Upper lobe of left lung (tissue), 6 donors: ENCODE measurements at regions not wholly inside any gene's neighbourhood (a gene's known extent, or its start where the extent isn't known, plus 50 kb on each side); places are given as distances from the start of the nearest gene placed in this dataset.

Source experiments
- ATAC-seq, 2 donors: fragments of 200-7000 bp; cut with Tn5 transposase; one replicate each; pipeline ENCODE4 v1.9.1; 2022; ENCODE audit warnings: mild to moderate bottlenecking in 2 of 2, moderate library complexity in 2 of 2; ENCODE audit not compliant: low FRiP score in 2 of 2
- DNase-seq, 2 donors: peaks; one replicate each; pipeline ENCODE4 v3.0.0-alpha.2; 2019 to 2020
- H3K27ac ChIP-seq, 4 donors: fragments of 200-600 bp; sonication (generic); one replicate each; pipeline ENCODE4 v1.5.1; 2016 to 2019
- H3K27me3 ChIP-seq, 4 donors: fragments of 200-600 bp; sonication (generic); one replicate each; pipeline ENCODE4 v1.5.1; 2017 to 2019
- H3K36me3 ChIP-seq, 4 donors: fragments of 200-600 bp; sonication (generic); one replicate each; pipeline ENCODE4 v1.5.1; 2016 to 2019
- H3K4me1 ChIP-seq, 4 donors: fragments of 200-600 bp; sonication (generic); one replicate each; pipeline ENCODE4 v1.5.1; 2018 to 2019
- H3K4me3 ChIP-seq, 4 donors: fragments of 200-600 bp; sonication (generic); one replicate each; pipeline ENCODE4 v1.5.1; 2017 to 2019; ENCODE audit warnings: mild to moderate bottlenecking in 2 of 4, moderate library complexity in 1 of 4
- H3K9me3 ChIP-seq, 4 donors: fragments of 200-600 bp; sonication (generic); one replicate each; pipeline ENCODE4 v1.5.1; 2018 to 2019
- CTCF ChIP-seq, 6 experiments: fragments of 450-650 bp in 4 of 6; fragments of 200-600 bp in 2 of 6; sonication (generic) in 2 of 6; IDR thresholded peaks; one replicate each; pipeline ENCODE4 v1.5.1; 2016 to 2019; ENCODE audit warnings: antibody characterized with exemption in 6 of 6
- EP300 ChIP-seq, 4 donors: sonication (generic); formaldehyde crosslinking; IDR thresholded peaks; one replicate each; pipeline ENCODE4 v1.5.1; 2017; ENCODE audit warnings: antibody characterized with exemption in 4 of 4, control low read depth in 2 of 4
- POLR2A ChIP-seq, 4 donors: fragments of 450-650 bp; IDR thresholded peaks; one replicate each; pipeline ENCODE4 v1.5.1; 2016 to 2017; ENCODE audit warnings: antibody characterized with exemption in 4 of 4, mild to moderate bottlenecking in 2 of 4
- POLR2AphosphoS5 ChIP-seq, 2 donors: sonication (generic); formaldehyde crosslinking; IDR thresholded peaks; one replicate each; pipeline ENCODE4 v1.5.1; 2017; ENCODE audit warnings: antibody characterized with exemption in 2 of 2
- WGBS, 2 donors: methylation state at CpG; one replicate each; pipeline ENCODE4 v1.1.5; 2017 to 2018; 5-methylcytosine and 5-hydroxymethylcytosine counted together
- donor health status: DM: no; HTN: no; CAD: no; lungs with moderate emphysema.
- donor health status: DM: no; HTN: yes; CAD: no; lungs with severe emphysema.

- Histone ChIP-seq H3K4me3 (no peak overlapping the region), H3K4me1 (peaks cover 0 to 13% (median 1%) of the 10 kb centered on the region in 4 donors), H3K27me3 (no peaks in the 10 kb centered on the region), H3K36me3 (no peaks in the 10 kb centered on the region), H3K9me3 (peaks cover 0 to 4% (median 1%) of the 10 kb centered on the region in 4 donors), H3K27ac (peak overlapping the region in 1 of 4 donors; percentile 60)
- TF ChIP-seq CTCF (IDR thresholded peaks at IDR 0.05) = no peak
- no peak for TF ChIP-seq POLR2A (IDR thresholded peaks at IDR 0.05)
- TF ChIP-seq EP300 (IDR thresholded peaks at IDR 0.05) = no peak
- no peak for TF ChIP-seq POLR2AphosphoS5 (IDR thresholded peaks at IDR 0.05)
- DNase-seq (peak in 1 of 2 donors; percentile 37), ATAC-seq (peak in 1 of 2 donors; percentile 31)
- WGBS, 2 donors = 61 to 67% methylated on average over 2 to 4 of the region's 4 CpGs
Observed at GRCh38 chr14:97456958-97457357, 659.8 kb downstream of the VRK1 start.

GRCh38 chr14:97457575-97458085 lies 660.4 kb downstream of the VRK1 start:
- no peaks in the 10 kb centered on the region for H3K36me3 ChIP-seq
- H3K27me3 ChIP-seq = no peaks in the 10 kb centered on the region
- DNase-seq (no peak), ATAC-seq (no peak)
- H3K27ac ChIP-seq = peak overlapping the region in 1 of 4 donors; percentile 11
- no peak overlapping the region for H3K4me3 ChIP-seq
- H3K9me3 ChIP-seq = peaks cover 0 to 9% (median 4%) of the 10 kb centered on the region in 4 donors
- 86 to 91% methylated on average over 16 of the region's 16 CpGs for WGBS, 2 donors
- TF ChIP-seq POLR2AphosphoS5 (IDR thresholded peaks at IDR 0.05) (no peak), CTCF (IDR thresholded peaks at IDR 0.05) (no peak), EP300 (IDR thresholded peaks at IDR 0.05) (no peak), POLR2A (IDR thresholded peaks at IDR 0.05) (no peak)
- peaks cover 0 to 13% (median 1%) of the 10 kb centered on the region in 4 donors for H3K4me1 ChIP-seq

GRCh38 chr14:97458255-97458654 lies 661.1 kb downstream of the VRK1 start:
- H3K36me3 ChIP-seq = no peaks in the 10 kb centered on the region
- peak overlapping the region in 1 of 4 donors; percentile 10 for H3K27ac ChIP-seq
- DNase-seq (no peak), ATAC-seq (no peak)
- TF ChIP-seq EP300 (IDR thresholded peaks at IDR 0.05) (no peak), POLR2A (IDR thresholded peaks at IDR 0.05) (no peak), POLR2AphosphoS5 (IDR thresholded peaks at IDR 0.05) (no peak), CTCF (IDR thresholded peaks at IDR 0.05) (no peak)
- H3K4me3 ChIP-seq = peak overlapping the region in 3 of 4 donors; percentile 17 to 41 (median 40)
- H3K27me3 ChIP-seq = no peaks in the 10 kb centered on the region
- H3K4me1 ChIP-seq = peaks cover 0 to 13% (median 1%) of the 10 kb centered on the region in 4 donors
- WGBS, 2 donors = 24 to 42% methylated on average over 9 of the region's 9 CpGs
- peaks cover 0 to 12% (median 4%) of the 10 kb centered on the region in 4 donors for H3K9me3 ChIP-seq

GRCh38 chr14:97458661-97459579 lies 661.7 kb downstream of the VRK1 start:
- Histone ChIP-seq H3K9me3 (peaks cover 0 to 12% (median 4%) of the 10 kb centered on the region in 4 donors), H3K4me1 (peaks cover 0 to 13% (median 1%) of the 10 kb centered on the region in 4 donors), H3K27ac (peak overlapping the region in 2 of 4 donors; percentile 10 to 17), H3K4me3 (peak overlapping the region in 3 of 4 donors; percentile 17 to 41 (median 40)), H3K27me3 (no peaks in the 10 kb centered on the region), H3K36me3 (no peaks in the 10 kb centered on the region)
- TF ChIP-seq POLR2AphosphoS5 (IDR thresholded peaks at IDR 0.05) (no peak), CTCF (IDR thresholded peaks at IDR 0.05) (peak in 1 of 6 experiments; percentile 4), POLR2A (IDR thresholded peaks at IDR 0.05) (no peak)
- DNase-seq (peak; percentile 53 to 87), ATAC-seq (peak; percentile 46 to 54)
- WGBS, 2 donors = 12 to 19% methylated on average over 29 to 33 of the region's 33 CpGs
